GM23338 (cell line): ENCODE measurements at regions not wholly inside any gene's neighbourhood (a gene's known extent, or its start where the extent isn't known, plus 50 kb on each side); places are given as distances from the start of the nearest gene placed in this dataset.
A peak's percentile ranks its signal among the peaks of the same experiment; 100 is the strongest.

Experiments
- ATAC-seq: fragments of 200-7000 bp; cut with Tn5 transposase; 3 replicates; pipeline ENCODE4 v1.9.1; 2020
- DNase-seq: peaks from one replicate; pipeline ENCODE4 v3.0.0-alpha.2; 2015; ENCODE audit warnings: low spot score
- H2AFZ ChIP-seq: fragments of 200-600 bp; sonication (generic); 2 replicates; pipeline ENCODE4 v1.8.0; 2016; ENCODE audit warnings: antibody characterized with exemption, mild to moderate bottlenecking, moderate library complexity
- H3F3A ChIP-seq: fragments of 200-600 bp; sonication (generic); replicated peaks from 2 replicates; pipeline ENCODE4 v1.8.0; 2017; ENCODE audit warnings: antibody characterized with exemption, mixed run types, low read depth
- H3K27ac ChIP-seq: fragments of 200-600 bp; sonication (generic); 2 replicates; pipeline ENCODE4 v1.6.1; 2016; ENCODE audit warnings: low read depth
- H3K27me3 ChIP-seq: fragments of 200-600 bp; sonication (generic); 2 replicates; pipeline ENCODE4 v1.8.0; 2016; ENCODE audit warnings: mild to moderate bottlenecking, mixed run types, moderate library complexity; ENCODE audit not compliant: insufficient read depth
- H3K36me3 ChIP-seq: fragments of 200-600 bp; sonication (generic); 2 replicates; pipeline ENCODE4 v1.8.0; 2016; ENCODE audit warnings: mild to moderate bottlenecking; ENCODE audit not compliant: insufficient read depth
- H3K4me1 ChIP-seq: fragments of 200-600 bp; sonication (generic); 2 replicates; pipeline ENCODE4 v1.8.0; 2016; ENCODE audit warnings: mild to moderate bottlenecking, moderate library complexity; ENCODE audit not compliant: insufficient read depth
- H3K4me2 ChIP-seq: fragments of 200-600 bp; sonication (generic); 2 replicates; pipeline ENCODE4 v1.7.1; 2017; ENCODE audit warnings: mixed run types
- H3K4me3 ChIP-seq: fragments of 200-600 bp; sonication (generic); 2 replicates; pipeline ENCODE4 v1.6.1; 2016; ENCODE audit warnings: mixed run types
- H3K79me2 ChIP-seq: fragments of 200-600 bp; sonication (generic); replicated peaks from 2 replicates; pipeline ENCODE4 v1.8.0; 2017; ENCODE audit warnings: mild to moderate bottlenecking; ENCODE audit not compliant: insufficient read depth
- H3K9me2 ChIP-seq: fragments of 200-600 bp; sonication (generic); 2 replicates; pipeline ENCODE4 v1.8.0; 2017; ENCODE audit not compliant: insufficient read depth
- H4K20me1 ChIP-seq: fragments of 200-600 bp; sonication (generic); replicated peaks from 2 replicates; pipeline ENCODE4 v1.8.0; 2017; ENCODE audit warnings: mild to moderate bottlenecking; ENCODE audit not compliant: insufficient read depth
- H3K27ac Mint-ChIP-seq: 2 replicates; pipeline ENCODE4 v1.8.0; 2020; ENCODE audit warnings: inconsistent platforms, mild to moderate bottlenecking, moderate library complexity, mixed read lengths
- H3K27me3 Mint-ChIP-seq: 3 replicates; pipeline ENCODE4 v1.8.0; 2022; ENCODE audit warnings: low read depth, mild to moderate bottlenecking, moderate library complexity, mixed read lengths, inconsistent platforms; ENCODE audit not compliant: insufficient read depth, poor library complexity
- H3K36me3 Mint-ChIP-seq: 3 replicates; pipeline ENCODE4 v1.8.0; 2021; ENCODE audit warnings: low read depth, mild to moderate bottlenecking, inconsistent platforms, moderate library complexity, mixed read lengths
- H3K4me1 Mint-ChIP-seq: 3 replicates; pipeline ENCODE4 v1.8.0; 2020; ENCODE audit warnings: mild to moderate bottlenecking, inconsistent platforms, mixed read lengths
- H3K4me3 Mint-ChIP-seq: 3 replicates; pipeline ENCODE4 v1.8.0; 2021; ENCODE audit warnings: moderate library complexity, mild to moderate bottlenecking, inconsistent platforms, mixed read lengths
- H3K9me3 Mint-ChIP-seq: 3 replicates; pipeline ENCODE4 v1.8.0; 2020; ENCODE audit warnings: moderate library complexity, mild to moderate bottlenecking, inconsistent platforms, mixed read lengths
- CREB1 ChIP-seq: fragments of 250-450 bp; sonication (Bioruptor Pico); IDR thresholded peaks from 2 replicates; pipeline ENCODE4 v1.5.0; 2020; ENCODE audit warnings: low read depth, mild to moderate bottlenecking, moderate library complexity
- EZH2 ChIP-seq: fragments of 200-600 bp; sonication (generic); IDR thresholded peaks from one replicate; pipeline ENCODE4 v1.8.0; 2017; ENCODE audit warnings: antibody characterized with exemption, mild to moderate bottlenecking, low read depth; ENCODE audit not compliant: unreplicated experiment
- NANOG ChIP-seq: IDR thresholded peaks from 2 replicates; pipeline ENCODE4 v1.6.1; 2016; ENCODE audit warnings: antibody characterized with exemption, borderline replicate concordance
- STAT1 ChIP-seq: IDR thresholded peaks from one replicate; pipeline ENCODE4 v1.6.1; 2016; ENCODE audit warnings: antibody characterized with exemption; ENCODE audit not compliant: unreplicated experiment
- ZNF114 ChIP-seq: fragments of 250-450 bp; sonication (Bioruptor Pico); IDR thresholded peaks from 2 replicates; pipeline ENCODE4 v1.5.0; 2020; ENCODE audit warnings: mild to moderate bottlenecking, moderate library complexity
- ZNF331 ChIP-seq: fragments of 250-450 bp; sonication (Bioruptor Pico); IDR thresholded peaks from 2 replicates; pipeline ENCODE4 v1.5.0; 2020; ENCODE audit warnings: low read depth, mild to moderate bottlenecking, moderate library complexity
- TF ChIP-seq, protein P1 (sequence below): IDR thresholded peaks from one replicate; pipeline ENCODE4 v1.6.1; 2018; ENCODE audit warnings: antibody characterized with exemption; ENCODE audit not compliant: unreplicated experiment
- TF ChIP-seq, protein P2 (sequence below): IDR thresholded peaks from 2 replicates; pipeline ENCODE4 v1.6.1; 2016; ENCODE audit warnings: antibody characterized with exemption
- TF ChIP-seq, protein P3 (sequence below): fragments of 250-450 bp; sonication (Bioruptor Pico); IDR thresholded peaks from 2 replicates; pipeline ENCODE4 v1.5.0; 2020; ENCODE audit warnings: mild to moderate bottlenecking, moderate library complexity

DNA sequence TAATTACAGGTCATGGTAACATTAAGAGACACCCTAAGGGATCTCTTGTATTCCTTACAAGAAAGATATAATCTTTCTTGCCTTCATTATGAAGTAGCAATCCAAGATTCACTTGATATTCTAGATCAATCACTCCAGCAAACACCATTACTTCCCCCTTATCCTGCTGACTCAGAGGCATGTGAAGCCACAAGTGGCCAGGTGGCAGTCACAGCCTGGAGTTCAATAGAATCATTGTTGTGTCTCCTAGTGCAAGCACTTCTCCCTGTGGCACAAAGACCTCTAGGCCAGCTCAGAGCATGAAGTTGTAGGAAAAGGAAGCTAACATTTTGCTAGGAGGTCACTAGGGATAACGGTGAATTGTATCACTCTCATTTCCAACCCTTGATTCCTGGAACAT is 864.3 kb upstream of the ATXN8OS start:
- DNase-seq (no peak), ATAC-seq (no peak)
- Mint-ChIP-seq H3K4me1 (peaks cover under 1% of the 10 kb centered on the region; the same call in 1 of the 3 replicates), H3K36me3 (no peaks in the 10 kb centered on the region), H3K4me3 (no peak overlapping the region), H3K27ac (no peak overlapping the region), H3K9me3 (no peaks in the 10 kb centered on the region; the same call in 2 of the 3 replicates), H3K27me3 (no peaks in the 10 kb centered on the region)
- H2AFZ ChIP-seq = peak overlapping the region; percentile 9; the same call in 1 of the 2 replicates
- 0 out of 2 replicates have a peak, but pooled peaks cover 1% of the 10 kb centered on the region for H3K4me1 ChIP-seq
- H3K27me3 ChIP-seq = no peaks in the 10 kb centered on the region
- peaks cover 18% of the 10 kb centered on the region for H3K9me2 ChIP-seq
- H3F3A ChIP-seq = no peaks in the 10 kb centered on the region
- no peak overlapping the region for H3K27ac ChIP-seq
- H4K20me1 ChIP-seq = no peaks in the 10 kb centered on the region
- H3K4me2 ChIP-seq = no peak overlapping the region
- H3K36me3 ChIP-seq = no peaks in the 10 kb centered on the region
- no peaks in the 10 kb centered on the region for H3K79me2 ChIP-seq
- no peak overlapping the region for H3K4me3 ChIP-seq
- TF ChIP-seq, protein P1, sequence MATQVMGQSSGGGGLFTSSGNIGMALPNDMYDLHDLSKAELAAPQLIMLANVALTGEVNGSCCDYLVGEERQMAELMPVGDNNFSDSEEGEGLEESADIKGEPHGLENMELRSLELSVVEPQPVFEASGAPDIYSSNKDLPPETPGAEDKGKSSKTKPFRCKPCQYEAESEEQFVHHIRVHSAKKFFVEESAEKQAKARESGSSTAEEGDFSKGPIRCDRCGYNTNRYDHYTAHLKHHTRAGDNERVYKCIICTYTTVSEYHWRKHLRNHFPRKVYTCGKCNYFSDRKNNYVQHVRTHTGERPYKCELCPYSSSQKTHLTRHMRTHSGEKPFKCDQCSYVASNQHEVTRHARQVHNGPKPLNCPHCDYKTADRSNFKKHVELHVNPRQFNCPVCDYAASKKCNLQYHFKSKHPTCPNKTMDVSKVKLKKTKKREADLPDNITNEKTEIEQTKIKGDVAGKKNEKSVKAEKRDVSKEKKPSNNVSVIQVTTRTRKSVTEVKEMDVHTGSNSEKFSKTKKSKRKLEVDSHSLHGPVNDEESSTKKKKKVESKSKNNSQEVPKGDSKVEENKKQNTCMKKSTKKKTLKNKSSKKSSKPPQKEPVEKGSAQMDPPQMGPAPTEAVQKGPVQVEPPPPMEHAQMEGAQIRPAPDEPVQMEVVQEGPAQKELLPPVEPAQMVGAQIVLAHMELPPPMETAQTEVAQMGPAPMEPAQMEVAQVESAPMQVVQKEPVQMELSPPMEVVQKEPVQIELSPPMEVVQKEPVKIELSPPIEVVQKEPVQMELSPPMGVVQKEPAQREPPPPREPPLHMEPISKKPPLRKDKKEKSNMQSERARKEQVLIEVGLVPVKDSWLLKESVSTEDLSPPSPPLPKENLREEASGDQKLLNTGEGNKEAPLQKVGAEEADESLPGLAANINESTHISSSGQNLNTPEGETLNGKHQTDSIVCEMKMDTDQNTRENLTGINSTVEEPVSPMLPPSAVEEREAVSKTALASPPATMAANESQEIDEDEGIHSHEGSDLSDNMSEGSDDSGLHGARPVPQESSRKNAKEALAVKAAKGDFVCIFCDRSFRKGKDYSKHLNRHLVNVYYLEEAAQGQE = no peak
- TF ChIP-seq, protein P2, sequence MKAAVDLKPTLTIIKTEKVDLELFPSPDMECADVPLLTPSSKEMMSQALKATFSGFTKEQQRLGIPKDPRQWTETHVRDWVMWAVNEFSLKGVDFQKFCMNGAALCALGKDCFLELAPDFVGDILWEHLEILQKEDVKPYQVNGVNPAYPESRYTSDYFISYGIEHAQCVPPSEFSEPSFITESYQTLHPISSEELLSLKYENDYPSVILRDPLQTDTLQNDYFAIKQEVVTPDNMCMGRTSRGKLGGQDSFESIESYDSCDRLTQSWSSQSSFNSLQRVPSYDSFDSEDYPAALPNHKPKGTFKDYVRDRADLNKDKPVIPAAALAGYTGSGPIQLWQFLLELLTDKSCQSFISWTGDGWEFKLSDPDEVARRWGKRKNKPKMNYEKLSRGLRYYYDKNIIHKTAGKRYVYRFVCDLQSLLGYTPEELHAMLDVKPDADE = no peak
- TF ChIP-seq CREB1 (no peak), ZNF114 (CRISPR knock-in tag) (no peak), NANOG (no peak), ZNF331 (CRISPR knock-in tag) (no peak), EZH2 (no peak), STAT1 (no peak)
- TF ChIP-seq, protein P3, sequence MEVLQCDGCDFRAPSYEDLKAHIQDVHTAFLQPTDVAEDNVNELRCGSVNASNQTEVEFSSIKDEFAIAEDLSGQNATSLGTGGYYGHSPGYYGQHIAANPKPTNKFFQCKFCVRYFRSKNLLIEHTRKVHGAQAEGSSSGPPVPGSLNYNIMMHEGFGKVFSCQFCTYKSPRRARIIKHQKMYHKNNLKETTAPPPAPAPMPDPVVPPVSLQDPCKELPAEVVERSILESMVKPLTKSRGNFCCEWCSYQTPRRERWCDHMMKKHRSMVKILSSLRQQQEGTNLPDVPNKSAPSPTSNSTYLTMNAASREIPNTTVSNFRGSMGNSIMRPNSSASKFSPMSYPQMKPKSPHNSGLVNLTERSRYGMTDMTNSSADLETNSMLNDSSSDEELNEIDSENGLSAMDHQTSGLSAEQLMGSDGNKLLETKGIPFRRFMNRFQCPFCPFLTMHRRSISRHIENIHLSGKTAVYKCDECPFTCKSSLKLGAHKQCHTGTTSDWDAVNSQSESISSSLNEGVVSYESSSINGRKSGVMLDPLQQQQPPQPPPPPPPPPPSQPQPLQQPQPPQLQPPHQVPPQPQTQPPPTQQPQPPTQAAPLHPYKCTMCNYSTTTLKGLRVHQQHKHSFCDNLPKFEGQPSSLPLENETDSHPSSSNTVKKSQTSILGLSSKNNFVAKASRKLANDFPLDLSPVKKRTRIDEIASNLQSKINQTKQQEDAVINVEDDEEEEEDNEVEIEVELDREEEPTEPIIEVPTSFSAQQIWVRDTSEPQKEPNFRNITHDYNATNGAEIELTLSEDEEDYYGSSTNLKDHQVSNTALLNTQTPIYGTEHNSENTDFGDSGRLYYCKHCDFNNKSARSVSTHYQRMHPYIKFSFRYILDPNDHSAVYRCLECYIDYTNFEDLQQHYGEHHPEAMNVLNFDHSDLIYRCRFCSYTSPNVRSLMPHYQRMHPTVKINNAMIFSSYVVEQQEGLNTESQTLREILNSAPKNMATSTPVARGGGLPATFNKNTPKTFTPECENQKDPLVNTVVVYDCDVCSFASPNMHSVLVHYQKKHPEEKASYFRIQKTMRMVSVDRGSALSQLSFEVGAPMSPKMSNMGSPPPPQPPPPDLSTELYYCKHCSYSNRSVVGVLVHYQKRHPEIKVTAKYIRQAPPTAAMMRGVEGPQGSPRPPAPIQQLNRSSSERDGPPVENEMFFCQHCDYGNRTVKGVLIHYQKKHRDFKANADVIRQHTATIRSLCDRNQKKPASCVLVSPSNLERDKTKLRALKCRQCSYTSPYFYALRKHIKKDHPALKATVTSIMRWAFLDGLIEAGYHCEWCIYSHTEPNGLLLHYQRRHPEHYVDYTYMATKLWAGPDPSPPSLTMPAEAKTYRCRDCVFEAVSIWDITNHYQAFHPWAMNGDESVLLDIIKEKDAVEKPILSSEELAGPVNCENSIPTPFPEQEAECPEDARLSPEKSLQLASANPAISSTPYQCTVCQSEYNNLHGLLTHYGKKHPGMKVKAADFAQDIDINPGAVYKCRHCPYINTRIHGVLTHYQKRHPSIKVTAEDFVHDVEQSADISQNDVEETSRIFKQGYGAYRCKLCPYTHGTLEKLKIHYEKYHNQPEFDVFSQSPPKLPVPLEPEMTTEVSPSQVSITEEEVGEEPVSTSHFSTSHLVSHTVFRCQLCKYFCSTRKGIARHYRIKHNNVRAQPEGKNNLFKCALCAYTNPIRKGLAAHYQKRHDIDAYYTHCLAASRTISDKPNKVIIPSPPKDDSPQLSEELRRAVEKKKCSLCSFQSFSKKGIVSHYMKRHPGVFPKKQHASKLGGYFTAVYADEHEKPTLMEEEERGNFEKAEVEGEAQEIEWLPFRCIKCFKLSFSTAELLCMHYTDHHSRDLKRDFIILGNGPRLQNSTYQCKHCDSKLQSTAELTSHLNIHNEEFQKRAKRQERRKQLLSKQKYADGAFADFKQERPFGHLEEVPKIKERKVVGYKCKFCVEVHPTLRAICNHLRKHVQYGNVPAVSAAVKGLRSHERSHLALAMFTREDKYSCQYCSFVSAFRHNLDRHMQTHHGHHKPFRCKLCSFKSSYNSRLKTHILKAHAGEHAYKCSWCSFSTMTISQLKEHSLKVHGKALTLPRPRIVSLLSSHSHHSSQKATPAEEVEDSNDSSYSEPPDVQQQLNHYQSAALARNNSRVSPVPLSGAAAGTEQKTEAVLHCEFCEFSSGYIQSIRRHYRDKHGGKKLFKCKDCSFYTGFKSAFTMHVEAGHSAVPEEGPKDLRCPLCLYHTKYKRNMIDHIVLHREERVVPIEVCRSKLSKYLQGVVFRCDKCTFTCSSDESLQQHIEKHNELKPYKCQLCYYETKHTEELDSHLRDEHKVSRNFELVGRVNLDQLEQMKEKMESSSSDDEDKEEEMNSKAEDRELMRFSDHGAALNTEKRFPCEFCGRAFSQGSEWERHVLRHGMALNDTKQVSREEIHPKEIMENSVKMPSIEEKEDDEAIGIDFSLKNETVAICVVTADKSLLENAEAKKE (CRISPR knock-in tag) = no peak
